ENCODE measurements at regions not wholly inside any gene's neighbourhood (a gene's known extent, or its start where the extent isn't known, plus 50 kb on each side); places are given as distances from the start of the nearest gene placed in this dataset.
"Not testable (repeated sequence)": the region's sequence is repeated elsewhere in the genome, so short reads cannot be mapped to it uniquely, and the experiment has no call there.

- H3K4me3 ChIP-seq (ENCODE audit: low read depth, low read length): no peak overlapping the region
- no peak for TF ChIP-seq CTCF (IDR thresholded peaks at IDR 0.05; ENCODE audit: low read depth, low read length)
Measured at GRCh38 chr16:65315081-65315780, 193.4 kb upstream of the CDH11 start.

- H3K4me3 ChIP-seq (ENCODE audit: low read depth, low read length): no peak overlapping the region
- no peak for TF ChIP-seq CTCF (IDR thresholded peaks at IDR 0.05; ENCODE audit: low read depth, low read length)
Measured at GRCh38 chr16:65314627-65315008, 192.8 kb upstream of the CDH11 start.

DNA sequence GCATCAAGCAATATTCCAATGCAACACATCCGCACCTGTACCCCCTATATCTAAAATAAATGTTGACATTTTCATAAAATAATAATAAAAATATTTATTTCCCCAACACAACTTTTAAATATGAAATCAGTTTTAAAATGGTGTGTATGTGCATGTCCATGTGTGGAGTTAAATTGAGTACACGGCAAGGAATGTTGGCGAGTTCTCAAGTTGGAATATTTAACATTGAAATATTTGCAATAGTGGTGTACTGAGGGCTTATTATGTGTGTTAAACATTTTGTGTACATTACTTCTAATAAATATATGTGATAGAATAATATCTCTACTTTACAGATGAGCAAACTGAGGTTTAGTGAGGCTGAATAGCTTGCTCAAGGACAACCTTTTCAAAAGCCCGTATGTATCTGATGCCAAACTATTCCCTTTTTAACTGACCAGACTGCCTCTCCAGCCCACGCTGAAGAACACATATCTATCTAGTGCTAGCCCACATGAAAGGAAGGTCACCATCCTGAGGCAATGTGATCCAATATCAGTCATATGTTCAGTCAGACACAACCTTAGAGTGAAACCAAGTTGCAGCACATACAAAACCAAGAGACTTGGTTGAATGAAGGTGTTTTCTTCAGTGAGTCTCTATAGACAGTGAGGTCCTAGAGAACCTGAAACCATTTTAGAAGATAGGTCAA lies 192.2 kb upstream of the CDH11 start:
- TF ChIP-seq CTCF (IDR thresholded peaks at IDR 0.05; ENCODE audit: low read depth, low read length): no peak
- H3K4me3 ChIP-seq (ENCODE audit: low read depth, low read length): no peak overlapping the region

DNA sequence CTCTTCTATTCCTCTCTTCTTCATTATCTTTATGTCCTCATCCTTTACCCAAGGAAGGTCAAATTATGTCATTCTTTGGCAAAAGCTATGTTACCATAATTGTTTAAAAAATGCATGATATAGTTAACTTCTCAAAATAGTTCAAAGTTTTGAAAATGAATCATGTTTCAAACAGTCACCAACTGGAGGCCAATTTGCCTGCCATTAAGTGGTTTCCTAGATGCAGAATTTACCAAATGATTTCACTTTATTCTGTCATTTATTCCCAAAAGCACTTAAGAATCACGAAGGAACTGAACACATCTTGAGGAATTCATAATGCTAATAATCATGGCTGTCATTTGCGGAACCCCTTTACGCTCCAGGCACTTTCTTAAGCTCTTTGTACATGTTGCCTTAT lies 190.9 kb upstream of the CDH11 start:
- TF ChIP-seq CTCF (IDR thresholded peaks at IDR 0.05; ENCODE audit: low read depth, low read length): no peak
- H3K4me3 ChIP-seq (ENCODE audit: low read depth, low read length): no peak overlapping the region

DNA sequence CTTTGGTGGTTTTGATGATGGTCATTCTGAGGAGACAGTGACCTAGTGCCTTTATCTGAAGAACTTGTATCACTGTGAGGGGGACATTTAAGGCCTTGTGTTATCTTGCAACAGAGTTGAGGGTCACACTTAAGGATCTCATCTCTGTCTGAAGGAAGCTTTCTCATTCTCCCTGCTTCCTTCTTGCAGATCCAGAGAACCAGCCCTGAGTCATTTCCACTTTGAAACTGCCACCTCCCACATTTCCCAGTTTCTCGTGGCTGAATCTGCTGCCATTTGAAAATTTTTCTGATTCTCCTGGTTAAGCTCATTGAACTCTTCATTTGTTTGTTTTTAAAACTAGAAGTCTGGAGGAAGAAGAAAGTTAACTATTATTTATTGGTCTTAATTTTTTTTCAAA lies 190.2 kb upstream of the CDH11 start:
- no peak overlapping the region for H3K4me3 ChIP-seq (ENCODE audit: low read depth, low read length)
- TF ChIP-seq CTCF (IDR thresholded peaks at IDR 0.05; ENCODE audit: low read depth, low read length): no peak

DNA sequence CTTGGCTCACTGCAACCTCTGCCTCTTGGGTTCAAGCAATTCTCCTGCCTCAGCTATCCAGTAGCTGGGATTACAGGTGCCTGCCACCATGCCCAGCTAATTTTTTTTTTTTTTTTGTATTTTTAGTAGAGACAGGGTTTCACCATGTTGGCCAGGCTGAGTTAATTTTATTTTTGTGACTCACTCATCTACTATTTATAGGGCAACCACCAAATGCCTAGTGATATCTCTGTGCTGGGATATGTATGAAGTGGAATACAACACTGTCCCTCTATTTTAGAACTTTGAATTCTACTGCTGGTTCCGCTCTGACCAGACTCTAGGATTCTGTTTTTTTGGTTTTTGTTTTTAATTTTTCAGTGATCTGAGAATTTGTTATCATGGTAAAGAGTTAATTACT lies 188.6 kb upstream of the CDH11 start:
- not testable (repeated sequence) for H3K4me3 ChIP-seq (ENCODE audit: low read depth, low read length)

DNA sequence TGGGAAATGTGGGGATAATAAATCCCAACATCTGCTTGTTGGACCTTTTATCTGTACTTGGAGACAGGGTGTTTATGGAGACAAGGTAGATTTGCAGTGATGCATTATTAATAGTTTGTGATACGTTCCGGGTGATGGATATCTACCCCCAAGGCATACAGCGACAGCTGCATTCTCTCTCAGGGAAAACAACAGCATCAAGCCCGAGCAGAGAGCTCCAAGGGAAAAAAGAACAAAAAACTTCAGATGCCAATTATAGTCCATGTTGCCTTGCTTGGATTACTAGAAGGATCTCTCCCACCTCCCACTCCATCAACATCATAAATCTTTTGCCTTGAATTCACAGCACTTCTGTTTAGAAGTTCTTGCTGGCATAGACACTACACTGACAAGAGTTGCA lies 187.5 kb upstream of the CDH11 start:
- no peak for TF ChIP-seq CTCF (IDR thresholded peaks at IDR 0.05; ENCODE audit: low read depth, low read length)
- H3K4me3 ChIP-seq (ENCODE audit: low read depth, low read length): no peak overlapping the region
